Heart left ventricle (tissue), 16 donors: ENCODE measurements at regions not wholly inside any gene's neighbourhood (a gene's known extent, or its start where the extent isn't known, plus 50 kb on each side); places are given as distances from the start of the nearest gene placed in this dataset.

Source experiments
- ATAC-seq, 4 donors: fragments of 200-7000 bp; cut with Tn5 transposase; one replicate each; pipeline ENCODE4 v1.9.1; 2020 to 2022; ENCODE audit warnings: moderate library complexity in 4 of 4, mild to moderate bottlenecking in 3 of 4, moderate number of reproducible peaks in 1 of 4
- DNase-seq, 5 donors: peaks; one replicate each; pipeline ENCODE4 v3.0.0-alpha.2; 2020
- H3K27ac ChIP-seq, 12 donors: fragments of 200-600 bp; sonication (generic) in 4 of 12; one replicate each; pipeline versions ENCODE4 v1.5.0 to v1.8.0; 2016 to 2022; ENCODE audit warnings: mild to moderate bottlenecking in 2 of 12
- H3K27me3 ChIP-seq, 9 donors: fragments of 200-600 bp; sonication (generic) in 2 of 9; one replicate each; pipeline versions ENCODE4 v1.5.1 to v1.8.0; 2016 to 2022; ENCODE audit warnings: mild to moderate bottlenecking in 3 of 9
- H3K36me3 ChIP-seq, 9 donors: fragments of 200-600 bp; sonication (generic) in 2 of 9; one replicate each; pipeline versions ENCODE4 v1.5.0 to v1.8.0; 2018 to 2022; ENCODE audit warnings: mild to moderate bottlenecking in 2 of 9
- H3K4me1 ChIP-seq, 12 donors: fragments of 200-600 bp; sonication (generic) in 4 of 12; one replicate each; pipeline versions ENCODE4 v1.5.0 to v1.8.0; 2016 to 2022; ENCODE audit warnings: mild to moderate bottlenecking in 3 of 12
- H3K4me3 ChIP-seq, 12 donors: fragments of 200-600 bp; sonication (generic) in 4 of 12; one replicate each; pipeline versions ENCODE4 v1.5.0 to v1.8.0; 2017 to 2022; ENCODE audit warnings: mild to moderate bottlenecking in 9 of 12, moderate library complexity in 4 of 12
- H3K9me3 ChIP-seq, 12 donors: fragments of 200-600 bp; sonication (generic) in 4 of 12; one replicate each; pipeline versions ENCODE4 v1.5.0 to v1.8.0; 2016 to 2022; ENCODE audit warnings: mild to moderate bottlenecking in 1 of 12
- CTCF ChIP-seq, 12 donors: fragments of 200-600 bp; sonication (generic) in 4 of 12; IDR thresholded peaks; one replicate each; pipeline versions ENCODE4 v1.5.0 to v1.8.0; 2018 to 2022; ENCODE audit warnings: antibody characterized with exemption in 12 of 12, mild to moderate bottlenecking in 5 of 12
- POLR2A ChIP-seq, 2 donors: fragments of 450-650 bp; IDR thresholded peaks; one replicate each; pipeline ENCODE4 v1.6.1; 2017; ENCODE audit warnings: antibody characterized with exemption in 2 of 2, mild to moderate bottlenecking in 2 of 2, moderate library complexity in 2 of 2
- WGBS, 4 donors: extraction: QIAGEN DNeasy Blood & Tissue Kit in 2 of 4; methylation state at CpG; one replicate each; pipeline versions ENCODE4 v1.1.5 to v1.1.7; 2013 to 2018; 5-methylcytosine and 5-hydroxymethylcytosine counted together
- intact Hi-C, 10 donors: fragments of 100-400 bp; cut with DNase I; formaldehyde crosslinking; loops; one replicate each; pipeline versions ENCODE4 v1.11.1 to v1.14.2; 2022
- donor health status: ischemic (EF 13 %, LVEDD 7.1; RV severe dilation, severe dysfunction).
- donor health status: healthy with polysubstance abuse.
- donor health status: DM: no; HTN: yes; CAD: no.
- donor health status: DM: no; HTN: no; CAD: no.
- donor health status: ischemic (EF 25% LVEDD 6.9; RV normal size, moderate dysfunction).
- donor health status: ischemic (EF 25% LVEDD 5.7; RV mildly dilated, moderate dysfunction).
- donor health status: healthy.
- donor health status: DM: yes; HTN: yes; CAD: no.
- donor health status: ischemic (EF 35%, LVEDD 5.7; RV mildly dilated, moderate dysfunction).
- donor health status: nonischemic (EF 11% LVEDD 7.7; RV severe dilation, severe dysfunction).
- donor health status: DM: yes; HTN: yes; CAD: no.
- donor health status: PGD.
- donor health status: ischemic (EF 29% LVEDD 5.4; RV normal size, mild dysfunction).
- donor health status: nonischemic (EF 23%, LVEDD 6.1; RV moderate dilation, normal function).

DNA sequence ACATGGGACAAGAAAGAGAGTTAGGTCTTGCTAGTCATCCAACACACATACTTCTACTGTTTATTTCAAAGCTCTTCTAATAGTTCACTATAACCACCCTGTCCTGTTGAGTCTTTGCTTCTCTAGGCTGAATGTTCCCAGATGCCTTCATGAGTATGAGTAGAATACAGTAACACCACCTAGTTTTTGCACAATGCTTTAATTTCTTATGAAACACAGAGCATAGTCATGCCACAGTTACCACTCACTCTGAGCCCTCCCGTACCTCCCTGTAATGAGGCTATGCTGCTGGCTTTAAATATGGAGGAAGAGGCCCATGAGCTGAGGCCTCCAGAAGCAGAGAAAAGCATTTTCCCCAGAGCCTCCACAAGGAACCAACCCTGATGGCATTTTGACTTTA, 75.0 kb upstream of the SLC1A3 start:
- no peak overlapping the region for H3K4me3 ChIP-seq
- no peak overlapping the region for H3K27ac ChIP-seq
- no peak for TF ChIP-seq CTCF (IDR thresholded peaks at IDR 0.05)
- no peak for TF ChIP-seq POLR2A (IDR thresholded peaks at IDR 0.05)
- DNase-seq (no peak), ATAC-seq (no peak)
- 43 to 87% (median 81%) methylated on average over 1 of the region's 1 CpG for WGBS, 4 donors
- peaks cover 0 to 28% (median 0%) of the 10 kb centered on the region in 12 donors for H3K4me1 ChIP-seq
- no peaks in the 10 kb centered on the region for H3K36me3 ChIP-seq
- intact Hi-C loops: no loop called here
- no peaks in the 10 kb centered on the region for H3K27me3 ChIP-seq
- no peaks in the 10 kb centered on the region for H3K9me3 ChIP-seq

GRCh38 chr5:36535378-36535777, 71.0 kb upstream of the SLC1A3 start:
- peak; percentile 36 to 81 (median 70) for DNase-seq
- Histone ChIP-seq H3K9me3 (no peaks in the 10 kb centered on the region), H3K36me3 (no peaks in the 10 kb centered on the region), H3K4me3 (no peak overlapping the region), H3K27me3 (no peaks in the 10 kb centered on the region), H3K4me1 (peaks cover 0 to 33% (median 0%) of the 10 kb centered on the region in 12 donors), H3K27ac (peak overlapping the region; percentile 7 to 83 (median 64))
- TF ChIP-seq CTCF (IDR thresholded peaks at IDR 0.05): no peak
- no peak for TF ChIP-seq POLR2A (IDR thresholded peaks at IDR 0.05)
- WGBS, 4 donors: 65 to 72% (median 69%) methylated on average over 5 of the region's 5 CpGs
- intact Hi-C loops: no loop called here
- ATAC-seq: peak; percentile 92 to 95 (median 94)

GRCh38 chr5:36535859-36536615, 70.4 kb upstream of the SLC1A3 start:
- no peaks in the 10 kb centered on the region for H3K9me3 ChIP-seq
- intact Hi-C loops: no loop called here
- DNase-seq (no peak), ATAC-seq (peak; percentile 8 to 28 (median 17))
- H3K36me3 ChIP-seq: no peaks in the 10 kb centered on the region
- peak overlapping the region; percentile 7 to 83 (median 64) for H3K27ac ChIP-seq
- TF ChIP-seq CTCF (IDR thresholded peaks at IDR 0.05) (no peak), POLR2A (IDR thresholded peaks at IDR 0.05) (no peak)
- no peaks in the 10 kb centered on the region for H3K27me3 ChIP-seq
- H3K4me3 ChIP-seq: no peak overlapping the region
- H3K4me1 ChIP-seq: peaks cover 0 to 27% (median 0%) of the 10 kb centered on the region in 12 donors
- 67 to 77% (median 74%) methylated on average over 4 of the region's 4 CpGs for WGBS, 4 donors

DNA sequence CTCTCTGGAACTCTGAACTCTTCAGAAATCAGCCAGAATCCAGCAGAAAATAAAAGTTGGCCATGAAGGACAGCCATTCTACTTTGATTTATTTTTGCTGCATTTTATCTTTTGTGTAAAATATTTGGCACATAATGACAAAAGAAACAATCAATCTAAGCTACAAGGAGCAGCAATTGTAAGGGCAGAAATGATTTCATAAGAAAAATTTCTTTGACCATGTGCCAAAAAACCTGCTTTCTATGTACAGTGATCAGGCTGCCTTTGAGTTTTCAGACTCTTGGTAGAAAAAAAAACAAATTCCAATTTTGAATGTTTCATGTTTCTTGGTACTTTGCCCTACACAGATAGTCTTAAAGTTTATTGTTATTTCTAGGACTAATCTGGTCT, 69.8 kb upstream of the SLC1A3 start:
- intact Hi-C loops: no loop called here
- H3K27ac ChIP-seq: peak overlapping the region in 8 of 12 donors; percentile 4 to 83 (median 58)
- peaks cover 0 to 27% (median 0%) of the 10 kb centered on the region in 12 donors for H3K4me1 ChIP-seq
- TF ChIP-seq CTCF (IDR thresholded peaks at IDR 0.05): no peak
- DNase-seq: no peak
- no peaks in the 10 kb centered on the region for H3K27me3 ChIP-seq
- H3K36me3 ChIP-seq: no peaks in the 10 kb centered on the region
- ATAC-seq: no peak
- no peaks in the 10 kb centered on the region for H3K9me3 ChIP-seq
- no peak overlapping the region for H3K4me3 ChIP-seq
